Effector memory CD4-positive, alpha-beta T cell (primary cell): ENCODE measurements at regions not wholly inside any gene's neighbourhood (a gene's known extent, or its start where the extent isn't known, plus 50 kb on each side); places are given as distances from the start of the nearest gene placed in this dataset.

Experiments used
- DNase-seq, 3 donors: peaks; one replicate each; pipeline ENCODE4 v3.0.0-alpha.2; 2020
- H3K27ac ChIP-seq: 2 replicates; pipeline ENCODE4 v1.7.0; 2013; ENCODE audit warnings: mild to moderate bottlenecking, low read length, moderate library complexity; ENCODE audit not compliant: insufficient read depth, poor library complexity, severe bottlenecking
- H3K27me3 ChIP-seq: replicated peaks from 2 replicates; pipeline ENCODE4 v1.7.0; 2013; ENCODE audit warnings: mild to moderate bottlenecking, low read length; ENCODE audit not compliant: insufficient read depth, control insufficient read depth, poor library complexity, severe bottlenecking
- H3K36me3 ChIP-seq: 2 replicates; pipeline ENCODE4 v1.7.0; 2013; ENCODE audit warnings: mild to moderate bottlenecking, low read length, moderate library complexity; ENCODE audit not compliant: control insufficient read depth, insufficient read depth
- H3K4me1 ChIP-seq: 2 replicates; pipeline ENCODE4 v1.7.0; 2013; ENCODE audit warnings: low read length, mild to moderate bottlenecking; ENCODE audit not compliant: control insufficient read depth, insufficient read depth, poor library complexity, severe bottlenecking
- H3K4me3 ChIP-seq: 2 replicates; pipeline ENCODE4 v1.7.0; 2013; ENCODE audit warnings: low read length, low read depth, mild to moderate bottlenecking; ENCODE audit not compliant: insufficient read depth, poor library complexity, severe bottlenecking
- H3K9me3 ChIP-seq: 2 replicates; pipeline ENCODE4 v1.7.0; 2013; ENCODE audit warnings: mild to moderate bottlenecking, low read length, moderate library complexity; ENCODE audit not compliant: control insufficient read depth

DNA sequence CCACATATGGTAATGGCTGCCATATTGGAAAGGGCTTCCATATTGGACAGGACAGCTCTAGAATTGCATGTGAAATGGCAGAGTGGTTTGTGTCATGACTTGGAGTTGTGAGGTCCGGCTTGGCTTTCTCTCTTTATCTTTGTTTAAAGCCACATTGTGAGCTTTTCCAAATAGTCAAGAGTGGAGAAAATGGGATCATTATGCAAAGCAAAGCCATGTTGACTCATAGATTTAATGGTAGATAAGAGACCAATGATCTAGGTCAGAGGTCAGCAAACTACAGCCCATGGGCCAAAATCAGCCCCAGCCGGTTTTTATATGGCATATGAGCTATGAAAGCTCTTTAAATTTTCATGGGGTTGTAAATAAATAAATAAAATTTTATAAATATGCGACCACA is 449.1 kb downstream of the BCL11B start:
- DNase-seq: no peak
- Histone ChIP-seq H3K36me3 (no peaks in the 10 kb centered on the region), H3K27ac (no peak overlapping the region), H3K27me3 (no peaks in the 10 kb centered on the region), H3K9me3 (no peaks in the 10 kb centered on the region), H3K4me3 (no peak overlapping the region), H3K4me1 (peaks cover 7% of the 10 kb centered on the region)

DNA sequence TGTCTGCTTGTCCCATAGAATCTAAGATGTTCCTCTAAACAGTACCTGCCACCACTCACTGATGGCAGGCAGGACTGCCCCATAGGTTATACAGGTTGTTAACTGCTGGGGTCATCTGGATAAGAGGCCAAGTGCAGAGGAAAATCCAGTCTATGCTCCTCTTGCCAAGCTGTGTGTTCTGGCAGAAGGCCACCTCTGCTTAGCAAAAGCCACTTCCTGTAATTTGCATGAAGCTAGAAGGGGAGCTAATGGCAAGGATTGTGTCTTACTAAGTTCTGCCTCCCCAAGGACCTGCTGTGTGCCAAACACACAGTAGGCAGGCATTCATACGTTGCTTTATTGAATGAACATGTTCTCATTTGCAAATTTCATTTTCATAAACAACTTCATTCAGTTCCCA is 445.4 kb downstream of the BCL11B start:
- DNase-seq: no peak
- H3K36me3 ChIP-seq: no peaks in the 10 kb centered on the region
- peaks cover 7% of the 10 kb centered on the region for H3K4me1 ChIP-seq
- no peaks in the 10 kb centered on the region for H3K27me3 ChIP-seq
- H3K9me3 ChIP-seq: no peaks in the 10 kb centered on the region
- H3K27ac ChIP-seq: no peak overlapping the region
- H3K4me3 ChIP-seq: no peak overlapping the region

DNA sequence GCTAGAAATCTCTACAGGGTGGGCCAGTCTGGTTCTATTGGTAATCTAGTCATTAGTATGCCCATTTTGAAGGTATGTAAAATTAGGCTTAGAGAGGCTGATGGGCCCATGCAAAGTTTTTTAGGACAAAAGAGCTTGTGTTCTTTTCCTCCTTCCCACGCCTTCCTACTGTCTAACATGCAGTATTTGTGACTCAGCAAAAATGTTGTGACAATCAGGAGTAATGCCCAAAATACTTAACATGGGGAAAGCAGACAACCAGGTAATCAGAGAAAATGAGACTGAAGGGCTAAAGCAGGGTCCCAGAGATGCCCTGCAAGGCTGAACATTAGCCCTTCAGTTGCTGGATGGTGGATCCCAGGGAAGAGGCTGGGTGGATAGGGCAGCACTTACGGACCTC is 437.9 kb downstream of the BCL11B start:
- H3K4me1 ChIP-seq: no peaks in the 10 kb centered on the region
- H3K27me3 ChIP-seq: no peaks in the 10 kb centered on the region
- H3K27ac ChIP-seq: no peak overlapping the region
- no peaks in the 10 kb centered on the region for H3K36me3 ChIP-seq
- H3K4me3 ChIP-seq: no peak overlapping the region
- no peaks in the 10 kb centered on the region for H3K9me3 ChIP-seq
- no peak for DNase-seq

DNA sequence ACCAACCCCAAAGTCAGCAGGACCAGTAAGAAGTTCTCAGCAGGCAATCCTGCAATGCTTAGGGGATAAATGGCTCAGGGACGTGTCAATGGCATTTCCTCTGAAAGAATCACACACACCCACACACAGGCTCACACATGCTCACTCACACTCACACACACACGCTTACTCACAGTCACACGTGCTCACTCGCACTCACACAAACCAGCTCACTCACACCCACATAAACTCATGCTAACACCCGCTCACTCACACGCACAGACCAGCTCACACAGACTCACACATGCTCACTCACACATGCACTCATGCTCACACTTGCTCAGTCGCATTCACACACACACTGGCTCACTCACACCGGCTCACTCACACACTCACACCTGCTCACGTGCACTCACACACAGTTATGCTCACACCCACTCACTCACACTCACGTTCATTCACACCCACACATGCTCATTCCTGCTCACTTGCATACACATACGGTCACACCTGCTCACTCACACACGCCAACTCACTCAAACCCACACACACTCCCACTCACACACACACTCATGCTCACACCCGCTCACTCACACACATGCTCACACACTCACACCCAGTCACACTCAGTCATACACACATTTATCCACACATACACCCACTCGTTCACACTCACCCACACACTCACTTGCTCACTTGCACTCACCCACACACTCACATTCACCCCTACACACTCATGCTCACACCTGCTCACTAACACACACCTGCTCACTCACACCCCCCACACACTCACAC is 436.8 kb downstream of the BCL11B start:
- no peaks in the 10 kb centered on the region for H3K27me3 ChIP-seq
- H3K36me3 ChIP-seq: no peaks in the 10 kb centered on the region
- H3K4me3 ChIP-seq: no peak overlapping the region
- no peaks in the 10 kb centered on the region for H3K4me1 ChIP-seq
- no peak overlapping the region for H3K27ac ChIP-seq
- H3K9me3 ChIP-seq: no peaks in the 10 kb centered on the region
- no peak for DNase-seq

DNA sequence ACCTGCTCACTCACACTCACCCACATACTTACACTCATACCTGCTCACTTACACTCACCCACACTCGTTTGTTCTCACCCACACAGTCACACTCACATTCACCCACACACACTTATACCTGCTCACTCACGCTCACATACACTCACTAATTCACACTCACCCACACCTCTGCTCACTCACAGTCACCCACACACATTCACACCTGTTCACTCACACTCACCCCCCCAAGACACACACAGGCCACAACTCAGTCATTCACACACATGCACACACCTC is 436.2 kb downstream of the BCL11B start:
- H3K4me3 ChIP-seq: no peak overlapping the region
- no peaks in the 10 kb centered on the region for H3K36me3 ChIP-seq
- no peaks in the 10 kb centered on the region for H3K9me3 ChIP-seq
- no peaks in the 10 kb centered on the region for H3K4me1 ChIP-seq
- no peak overlapping the region for H3K27ac ChIP-seq
- no peaks in the 10 kb centered on the region for H3K27me3 ChIP-seq
- no peak for DNase-seq

DNA sequence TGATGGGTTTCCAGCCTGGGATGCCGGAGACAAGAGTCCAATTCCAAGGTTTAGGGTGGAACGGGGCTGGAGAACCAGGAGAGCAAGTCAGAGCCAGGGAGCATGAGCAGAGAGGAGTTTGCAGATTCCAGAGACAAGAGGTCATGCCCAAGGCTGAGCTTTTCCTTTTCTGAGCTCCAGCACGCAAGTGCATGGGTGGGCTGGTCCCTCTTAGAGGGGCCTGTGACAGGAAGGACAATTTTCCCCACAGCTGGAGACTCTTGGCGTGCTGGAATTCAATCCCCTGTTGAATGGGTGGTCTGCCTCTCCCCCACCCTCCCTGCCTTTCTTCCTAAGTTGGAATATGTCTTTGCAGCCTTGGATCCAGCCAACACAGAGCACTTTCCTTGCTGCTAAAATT is 431.9 kb downstream of the BCL11B start:
- Histone ChIP-seq H3K4me3 (no peak overlapping the region), H3K27ac (no peak overlapping the region), H3K9me3 (no peaks in the 10 kb centered on the region), H3K36me3 (no peaks in the 10 kb centered on the region), H3K27me3 (no peaks in the 10 kb centered on the region), H3K4me1 (no peaks in the 10 kb centered on the region)
- no peak for DNase-seq

DNA sequence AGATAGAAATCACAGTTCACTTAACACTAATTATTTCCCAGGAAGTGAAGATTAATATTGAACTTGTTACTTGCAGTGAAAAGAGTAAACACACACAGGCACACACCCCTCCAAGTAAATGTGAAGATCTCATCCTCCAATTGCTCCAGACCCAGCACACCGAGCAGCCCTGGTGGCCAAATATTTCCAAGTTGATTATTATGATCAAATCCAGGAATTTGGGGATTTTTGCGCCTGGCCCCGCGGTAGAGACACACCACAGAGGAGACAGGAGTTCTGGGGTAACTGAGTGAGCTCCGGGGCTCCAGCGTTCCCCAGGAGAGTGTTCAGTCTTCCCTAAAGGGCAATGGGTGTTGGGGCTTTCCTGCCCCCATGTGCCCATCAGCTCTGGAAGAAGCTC is 431.5 kb downstream of the BCL11B start:
- H3K36me3 ChIP-seq: no peaks in the 10 kb centered on the region
- DNase-seq: no peak
- H3K27ac ChIP-seq: no peak overlapping the region
- no peaks in the 10 kb centered on the region for H3K27me3 ChIP-seq
- no peaks in the 10 kb centered on the region for H3K4me1 ChIP-seq
- H3K4me3 ChIP-seq: no peak overlapping the region
- H3K9me3 ChIP-seq: no peaks in the 10 kb centered on the region

DNA sequence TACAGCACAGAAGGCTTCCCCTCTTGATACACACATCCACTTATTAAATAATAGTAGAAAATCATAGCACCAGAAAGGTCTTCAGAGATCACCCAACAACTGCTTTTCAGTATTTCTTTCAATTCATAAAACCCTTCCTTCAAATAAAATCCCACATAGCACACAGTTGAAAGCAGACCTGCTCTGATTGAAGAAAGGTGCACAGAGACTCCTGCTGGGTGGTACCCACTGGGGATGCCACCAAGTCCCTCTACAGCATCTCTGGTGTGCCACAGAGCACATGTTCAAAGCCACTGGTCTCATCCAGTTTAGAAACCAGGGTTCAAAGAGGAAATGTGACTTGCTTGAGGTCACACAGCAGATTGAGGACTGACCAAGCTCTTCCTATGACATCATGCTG is 427.5 kb downstream of the BCL11B start:
- no peak overlapping the region for H3K4me3 ChIP-seq
- H3K9me3 ChIP-seq: no peaks in the 10 kb centered on the region

DNA sequence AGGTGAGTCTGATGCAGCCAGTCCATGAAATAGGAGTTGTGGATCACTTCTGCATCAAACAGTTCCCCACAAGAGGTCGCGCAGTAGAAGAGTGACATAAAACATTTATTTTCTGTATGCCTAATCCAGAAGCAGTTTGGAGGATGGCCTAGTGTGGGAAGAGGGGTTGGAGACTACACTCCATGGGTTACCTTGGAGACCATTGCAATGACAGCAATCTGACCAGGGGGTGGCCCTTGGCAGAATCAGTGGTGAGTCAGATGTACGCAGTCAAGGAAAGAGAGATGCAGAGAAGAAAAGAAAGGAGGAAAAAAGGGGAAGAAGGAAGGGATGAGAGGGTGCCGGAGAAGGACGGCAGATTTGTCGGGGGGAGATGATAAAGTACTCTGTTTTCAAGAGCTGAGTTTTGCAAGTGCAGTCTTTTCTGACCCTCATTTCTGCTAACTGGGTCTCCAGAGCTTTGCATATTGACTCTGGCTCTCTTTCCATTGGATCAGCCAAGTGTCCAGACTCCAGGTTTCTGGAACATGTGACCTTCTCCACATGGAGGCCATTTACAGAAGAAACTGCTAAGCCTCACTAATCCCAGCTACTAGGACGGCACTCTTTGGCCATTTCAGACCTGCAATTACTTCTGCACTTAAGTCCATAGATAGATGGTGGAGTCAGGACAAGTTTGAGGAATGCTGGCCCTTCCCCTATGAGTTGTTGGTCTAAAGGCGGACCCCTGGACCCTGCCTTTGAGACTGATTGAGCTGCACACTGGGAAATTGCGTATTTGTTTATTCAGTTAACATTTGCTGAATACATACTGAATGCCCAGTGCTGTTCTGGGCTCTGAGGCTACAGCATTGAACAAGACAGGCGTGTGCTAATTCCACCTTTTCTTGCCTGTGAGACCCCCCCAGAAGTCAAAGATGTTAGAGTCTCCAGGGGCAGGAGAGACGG is 424.2 kb downstream of the BCL11B start:
- Histone ChIP-seq H3K4me1 (no peaks in the 10 kb centered on the region), H3K9me3 (no peaks in the 10 kb centered on the region), H3K27me3 (no peaks in the 10 kb centered on the region), H3K36me3 (no peaks in the 10 kb centered on the region), H3K27ac (no peak overlapping the region), H3K4me3 (no peak overlapping the region)
- DNase-seq: no peak

More for the DNA sequence above, 427.5 kb downstream of the BCL11B start:
- Histone ChIP-seq H3K27ac (no peak overlapping the region), H3K4me1 (no peaks in the 10 kb centered on the region), H3K36me3 (no peaks in the 10 kb centered on the region), H3K27me3 (no peaks in the 10 kb centered on the region)
- DNase-seq: no peak

DNA sequence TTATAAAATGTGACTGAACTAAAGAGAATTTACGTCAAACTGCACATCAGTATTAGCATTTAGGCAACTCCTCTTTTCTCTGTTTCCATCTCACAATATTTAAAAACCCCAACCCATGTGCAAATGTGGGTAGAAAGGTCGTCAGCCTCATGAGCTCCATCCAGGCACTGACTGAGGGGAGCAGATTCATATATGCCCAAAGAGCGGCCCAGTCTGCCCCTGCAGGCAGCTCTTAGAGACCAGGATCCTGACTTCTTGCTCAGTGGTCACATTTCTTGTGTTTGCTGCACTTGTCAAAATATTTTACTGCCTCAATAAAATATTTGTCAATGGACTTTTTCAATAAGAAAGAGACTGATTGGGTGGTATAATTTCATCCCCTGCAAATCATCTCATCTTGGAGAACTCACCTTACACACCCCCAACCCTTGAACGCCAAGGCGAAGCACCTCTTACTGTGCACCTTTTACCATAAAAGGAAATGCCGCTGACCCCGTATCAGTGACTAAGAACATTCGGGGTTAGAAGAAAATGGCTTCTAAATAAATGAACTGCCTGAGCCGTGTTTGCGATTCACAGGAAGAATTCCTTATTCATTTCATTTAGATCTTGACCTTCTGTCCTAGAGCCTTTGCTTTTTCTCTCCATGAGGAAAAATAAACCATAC is 418.8 kb downstream of the BCL11B start:
- H3K36me3 ChIP-seq: no peaks in the 10 kb centered on the region
- H3K9me3 ChIP-seq: no peaks in the 10 kb centered on the region
- H3K4me1 ChIP-seq: no peaks in the 10 kb centered on the region
- no peaks in the 10 kb centered on the region for H3K27me3 ChIP-seq
- no peak overlapping the region for H3K4me3 ChIP-seq
- H3K27ac ChIP-seq: no peak overlapping the region
- no peak for DNase-seq
